OCI-LY1 (cell line): ENCODE measurements at regions not wholly inside any gene's neighbourhood (a gene's known extent, or its start where the extent isn't known, plus 50 kb on each side); places are given as distances from the start of the nearest gene placed in this dataset.

Source experiments
- H2AFZ ChIP-seq: fragments of 200-600 bp; sonication (generic), shearing (Covaris generic); 2 replicates; pipeline ENCODE4 v1.6.0; 2014; ENCODE audit warnings: antibody characterized with exemption, mild to moderate bottlenecking, low read length
- H3F3A ChIP-seq: fragments of 200-600 bp; sonication (generic), shearing (Covaris generic); 2 replicates; pipeline ENCODE4 v1.6.0; 2014; ENCODE audit warnings: mild to moderate bottlenecking, antibody characterized with exemption, low read length, moderate library complexity; ENCODE audit not compliant: insufficient read depth
- H3K27ac ChIP-seq: fragments of 200-600 bp; sonication (generic); 2 replicates; pipeline ENCODE4 v1.5.1; 2014; ENCODE audit warnings: low read length, mixed run types, mild to moderate bottlenecking, low read depth; ENCODE audit not compliant: poor library complexity, severe bottlenecking
- H3K27me3 ChIP-seq: fragments of 200-600 bp; sonication (generic); 2 replicates; pipeline ENCODE4 v1.6.0; 2014; ENCODE audit warnings: antibody characterized with exemption, mild to moderate bottlenecking, low read length, moderate library complexity; ENCODE audit not compliant: insufficient read depth
- H3K36me3 ChIP-seq: fragments of 200-600 bp; sonication (generic); 2 replicates; pipeline ENCODE4 v1.6.1; 2014; ENCODE audit warnings: mild to moderate bottlenecking, antibody characterized with exemption, low read length, moderate library complexity, mixed read lengths; ENCODE audit not compliant: insufficient read depth
- H3K4me1 ChIP-seq: fragments of 200-600 bp; sonication (generic); 2 replicates; pipeline ENCODE4 v1.5.1; 2014; ENCODE audit warnings: mild to moderate bottlenecking, low read length, moderate library complexity; ENCODE audit not compliant: insufficient read depth, severe bottlenecking
- H3K4me2 ChIP-seq: fragments of 200-600 bp; sonication (generic), shearing (Covaris generic); 2 replicates; pipeline ENCODE4 v1.6.1; 2014; ENCODE audit warnings: low read length
- H3K4me3 ChIP-seq: fragments of 200-600 bp; sonication (generic); 2 replicates; pipeline ENCODE4 v1.5.1; 2014; ENCODE audit warnings: low read length, low read depth, mild to moderate bottlenecking, mixed read lengths; ENCODE audit not compliant: poor library complexity, severe bottlenecking
- H3K79me2 ChIP-seq: fragments of 200-600 bp; shearing (Covaris generic); 2 replicates; pipeline ENCODE4 v1.6.1; 2016; ENCODE audit warnings: mixed run types, low read length, mixed read lengths; ENCODE audit not compliant: insufficient read depth
- H3K9ac ChIP-seq: fragments of 200-600 bp; sonication (generic), shearing (Covaris generic); 2 replicates; pipeline ENCODE4 v1.6.1; 2014; ENCODE audit warnings: mild to moderate bottlenecking, low read length, mixed read lengths
- H3K9me2 ChIP-seq: fragments of 200-600 bp; sonication (generic), shearing (Covaris generic); 2 replicates; pipeline ENCODE4 v1.6.1; 2014; ENCODE audit warnings: low read depth, mild to moderate bottlenecking, low read length, mixed read lengths
- H3K9me3 ChIP-seq: fragments of 200-600 bp; shearing (Covaris generic); 2 replicates; pipeline ENCODE4 v1.6.1; 2014; ENCODE audit warnings: low read length, mixed read lengths
- H4K20me1 ChIP-seq: fragments of 200-600 bp; sonication (generic), shearing (Covaris generic); 2 replicates; pipeline ENCODE4 v1.6.0; 2016; ENCODE audit warnings: mild to moderate bottlenecking, low read length; ENCODE audit not compliant: insufficient read depth
- CTCF ChIP-seq: fragments of 200-600 bp; sonication (generic), shearing (Covaris generic); IDR thresholded peaks from 2 replicates; pipeline ENCODE4 v1.5.1; 2017; ENCODE audit warnings: mild to moderate bottlenecking, antibody characterized with exemption, low read length, moderate library complexity, mixed read lengths
- EZH2 ChIP-seq: fragments of 200-600 bp; sonication (generic), shearing (Covaris generic); IDR thresholded peaks from 2 replicates; pipeline ENCODE4 v1.8.0; 2017; ENCODE audit warnings: borderline replicate concordance, mixed run types, mild to moderate bottlenecking, antibody characterized with exemption, low read length, moderate library complexity, mixed read lengths

GRCh38 chr5:3210531-3210930, 385.1 kb upstream of the IRX1 start:
- Histone ChIP-seq H3K27ac (no peak overlapping the region), H3K4me1 (no peaks in the 10 kb centered on the region), H3K9me2 (no peaks in the 10 kb centered on the region), H4K20me1 (no peaks in the 10 kb centered on the region), H3K36me3 (no peaks in the 10 kb centered on the region), H3K4me2 (no peak overlapping the region), H3K27me3 (no peaks in the 10 kb centered on the region), H3K9me3 (no peaks in the 10 kb centered on the region), H2AFZ (no peak overlapping the region), H3F3A (no peaks in the 10 kb centered on the region), H3K9ac (no peak overlapping the region), H3K79me2 (no peaks in the 10 kb centered on the region), H3K4me3 (no peak overlapping the region)
- TF ChIP-seq CTCF (no peak), EZH2 (no peak)

- no peaks in the 10 kb centered on the region for H3F3A ChIP-seq
- H4K20me1 ChIP-seq: no peaks in the 10 kb centered on the region
- no peaks in the 10 kb centered on the region for H3K79me2 ChIP-seq
- H3K9me3 ChIP-seq: no peaks in the 10 kb centered on the region
- no peak overlapping the region for H3K4me2 ChIP-seq
- no peaks in the 10 kb centered on the region for H3K4me1 ChIP-seq
- TF ChIP-seq EZH2: no peak
- no peak for TF ChIP-seq CTCF
- H3K27ac ChIP-seq: no peak overlapping the region
- no peaks in the 10 kb centered on the region for H3K36me3 ChIP-seq
- no peaks in the 10 kb centered on the region for H3K9me2 ChIP-seq
- no peak overlapping the region for H2AFZ ChIP-seq
- no peak overlapping the region for H3K4me3 ChIP-seq
- H3K27me3 ChIP-seq: no peaks in the 10 kb centered on the region
- H3K9ac ChIP-seq: no peak overlapping the region
These were observed 385.7 kb upstream of the IRX1 start for GRCh38 chr5:3209918-3210317.

- H4K20me1 ChIP-seq: no peaks in the 10 kb centered on the region
- no peak overlapping the region for H3K27ac ChIP-seq
- no peaks in the 10 kb centered on the region for H3K79me2 ChIP-seq
- TF ChIP-seq CTCF (no peak), EZH2 (no peak)
- H3K9ac ChIP-seq: no peak overlapping the region
- H3K4me1 ChIP-seq: no peaks in the 10 kb centered on the region
- H3K27me3 ChIP-seq: no peaks in the 10 kb centered on the region
- no peak overlapping the region for H3K4me2 ChIP-seq
- H3K9me3 ChIP-seq: no peaks in the 10 kb centered on the region
- H3K4me3 ChIP-seq: no peak overlapping the region
- H3K9me2 ChIP-seq: no peaks in the 10 kb centered on the region
- no peaks in the 10 kb centered on the region for H3F3A ChIP-seq
- no peak overlapping the region for H2AFZ ChIP-seq
- H3K36me3 ChIP-seq: no peaks in the 10 kb centered on the region
These were observed 393.1 kb upstream of the IRX1 start for GRCh38 chr5:3202570-3202969.
